ENCODE measurements at regions not wholly inside any gene's neighbourhood (a gene's known extent, or its start where the extent isn't known, plus 50 kb on each side); places are given as distances from the start of the nearest gene placed in this dataset.
"Not testable (repeated sequence)": the region's sequence is repeated elsewhere in the genome, so short reads cannot be mapped to it uniquely, and the experiment has no call there.

DNA sequence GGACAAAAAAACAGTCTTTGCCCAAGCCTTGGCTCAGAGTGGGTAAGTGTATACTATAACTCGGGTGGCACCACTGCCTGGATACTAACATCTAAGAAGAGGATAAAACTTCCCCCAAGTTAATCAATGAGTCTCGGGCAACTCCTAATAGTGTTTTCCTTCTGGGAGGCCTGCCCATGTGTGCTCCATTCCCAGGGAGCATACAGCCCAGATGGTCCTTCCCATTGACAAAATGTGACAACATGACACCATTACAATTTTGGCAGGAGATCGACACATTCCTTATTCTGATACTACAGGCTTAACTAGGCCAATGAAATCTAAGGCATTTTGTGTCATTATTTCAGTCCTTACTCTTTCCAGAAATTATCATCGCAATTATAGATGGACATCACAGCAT lies 52.7 kb upstream of the CRIM1 start:
- no peak for DNase-seq
- intact Hi-C loops (cut with DNase I): no loop called here

DNA sequence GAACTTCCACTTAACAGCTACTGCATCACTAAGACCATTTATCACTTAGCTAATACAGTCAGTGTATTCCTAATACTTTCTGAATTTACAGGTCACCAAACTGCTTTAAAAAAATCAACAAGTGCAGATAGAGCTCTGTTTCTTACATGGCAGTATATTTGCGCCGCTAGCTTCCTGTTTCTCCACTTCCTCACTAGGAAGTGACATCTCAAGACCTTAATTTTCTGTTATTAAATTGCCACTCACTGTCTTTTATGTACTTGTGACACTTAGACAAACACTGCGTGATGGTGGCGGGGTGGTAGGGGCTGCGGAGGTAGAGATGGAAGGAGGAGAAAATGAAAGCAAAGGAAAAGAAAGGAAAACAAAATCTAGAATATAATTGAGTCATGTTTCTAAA lies 53.7 kb upstream of the CRIM1 start:
- DNase-seq: no peak
- intact Hi-C loops (cut with DNase I): no loop called here

DNA sequence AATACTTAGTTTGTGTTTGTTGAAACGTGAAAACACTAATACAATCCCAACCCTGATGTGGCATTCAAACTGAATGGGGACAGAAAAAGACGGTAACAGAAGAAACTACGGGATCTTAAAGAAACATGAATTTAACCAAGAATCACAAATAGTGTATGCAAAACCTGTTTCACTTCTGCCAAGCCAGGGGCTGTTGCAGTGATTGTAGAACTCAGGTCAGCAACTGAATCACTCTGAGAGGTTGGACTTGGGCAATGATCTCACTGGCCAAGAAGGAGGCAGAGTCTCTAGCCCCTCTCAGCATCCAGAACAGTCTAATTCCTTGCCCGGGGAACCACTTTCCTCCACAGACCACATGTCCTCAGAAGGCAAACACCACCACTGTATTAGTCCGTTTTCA lies 54.9 kb upstream of the CRIM1 start:
- intact Hi-C loops (cut with DNase I): no loop called here
- no peak for DNase-seq

DNA sequence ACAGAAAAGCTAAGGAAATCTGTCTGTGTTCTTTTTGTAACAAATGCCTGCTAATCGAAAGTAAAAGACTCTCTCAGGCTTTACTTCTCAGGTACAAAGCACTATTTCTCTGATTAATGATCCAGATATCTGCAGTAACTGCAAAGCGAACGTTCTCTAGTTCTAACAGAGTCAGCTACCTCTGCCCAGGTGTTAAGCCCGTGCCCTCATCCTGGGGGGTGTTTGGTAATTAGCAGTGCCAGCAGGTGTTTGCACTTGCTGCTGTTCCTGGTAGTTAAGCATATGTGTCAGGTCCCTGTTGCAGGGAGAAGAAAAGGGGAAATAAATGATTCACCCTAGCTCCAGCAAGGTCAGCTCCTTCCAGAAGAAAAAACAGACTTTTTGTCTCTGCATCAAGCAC lies 58.8 kb upstream of the CRIM1 start:
- intact Hi-C loops (cut with DNase I): no loop called here
- no peak for DNase-seq

DNA sequence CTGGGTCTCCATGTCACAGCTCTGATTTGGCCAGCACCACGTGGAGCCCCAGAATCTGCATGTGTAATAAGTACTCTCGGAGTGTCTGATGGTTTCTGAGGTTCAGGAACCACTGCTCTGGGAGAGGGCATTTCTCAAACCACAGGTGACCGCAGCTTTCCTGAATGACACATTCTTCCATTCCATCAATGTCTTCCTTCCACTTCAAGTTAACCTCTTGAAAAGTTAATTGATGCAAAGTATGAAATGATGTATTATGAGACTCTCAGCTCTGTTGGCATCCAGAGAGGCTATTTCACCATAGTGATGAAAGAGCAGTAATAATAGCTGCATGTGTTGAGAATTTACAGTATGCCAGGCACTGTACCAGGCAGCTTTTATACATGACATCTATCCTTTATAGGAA lies 61.3 kb upstream of the CRIM1 start:
- intact Hi-C loops (cut with DNase I): no loop called here
- no peak for DNase-seq

DNA sequence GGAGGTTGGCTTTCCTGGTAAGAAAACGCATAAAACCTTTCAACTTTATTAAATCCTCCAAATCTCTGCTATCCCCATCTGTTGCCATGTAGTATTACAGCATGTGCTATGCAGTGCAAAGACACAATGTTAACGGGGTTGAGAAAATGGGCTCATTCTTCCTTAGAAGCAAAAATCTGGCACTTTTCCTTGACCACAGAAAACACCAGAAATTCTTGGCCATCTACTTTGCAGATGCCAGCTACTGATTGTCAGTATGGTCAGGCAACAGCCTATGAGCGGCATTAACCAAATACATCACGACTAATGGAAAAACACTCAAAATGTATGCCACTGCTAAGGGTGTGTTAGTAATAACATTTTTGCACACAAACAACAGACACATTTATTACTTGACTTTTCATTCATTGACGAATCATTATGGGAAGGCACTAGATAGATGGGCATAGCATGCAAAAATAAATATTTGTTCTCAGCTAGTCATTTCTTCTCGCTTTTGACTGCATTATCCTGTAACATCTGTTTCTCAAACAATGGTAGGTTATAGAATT lies 65.2 kb upstream of the CRIM1 start:
- intact Hi-C loops (cut with DNase I): no loop called here
- DNase-seq: no peak

DNA sequence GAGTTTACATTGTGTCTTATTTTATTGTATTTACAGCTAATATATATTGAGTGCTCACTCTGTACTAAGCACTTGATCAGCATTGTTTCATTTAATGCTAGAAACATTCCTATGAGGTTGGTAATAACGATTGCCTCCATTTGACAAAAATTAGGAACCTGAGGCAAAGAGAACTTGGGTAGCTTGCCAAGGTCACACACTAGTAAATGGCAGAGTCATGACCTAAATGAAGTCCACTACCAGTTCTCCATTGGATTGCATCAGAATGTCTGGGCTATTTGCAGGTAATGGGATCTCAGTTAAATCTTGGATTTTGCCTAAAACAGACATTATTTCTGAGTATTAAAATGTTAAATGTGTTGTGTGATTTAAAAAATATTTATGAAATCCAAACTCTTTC lies 65.8 kb upstream of the CRIM1 start:
- intact Hi-C loops (cut with DNase I): no loop called here

DNA sequence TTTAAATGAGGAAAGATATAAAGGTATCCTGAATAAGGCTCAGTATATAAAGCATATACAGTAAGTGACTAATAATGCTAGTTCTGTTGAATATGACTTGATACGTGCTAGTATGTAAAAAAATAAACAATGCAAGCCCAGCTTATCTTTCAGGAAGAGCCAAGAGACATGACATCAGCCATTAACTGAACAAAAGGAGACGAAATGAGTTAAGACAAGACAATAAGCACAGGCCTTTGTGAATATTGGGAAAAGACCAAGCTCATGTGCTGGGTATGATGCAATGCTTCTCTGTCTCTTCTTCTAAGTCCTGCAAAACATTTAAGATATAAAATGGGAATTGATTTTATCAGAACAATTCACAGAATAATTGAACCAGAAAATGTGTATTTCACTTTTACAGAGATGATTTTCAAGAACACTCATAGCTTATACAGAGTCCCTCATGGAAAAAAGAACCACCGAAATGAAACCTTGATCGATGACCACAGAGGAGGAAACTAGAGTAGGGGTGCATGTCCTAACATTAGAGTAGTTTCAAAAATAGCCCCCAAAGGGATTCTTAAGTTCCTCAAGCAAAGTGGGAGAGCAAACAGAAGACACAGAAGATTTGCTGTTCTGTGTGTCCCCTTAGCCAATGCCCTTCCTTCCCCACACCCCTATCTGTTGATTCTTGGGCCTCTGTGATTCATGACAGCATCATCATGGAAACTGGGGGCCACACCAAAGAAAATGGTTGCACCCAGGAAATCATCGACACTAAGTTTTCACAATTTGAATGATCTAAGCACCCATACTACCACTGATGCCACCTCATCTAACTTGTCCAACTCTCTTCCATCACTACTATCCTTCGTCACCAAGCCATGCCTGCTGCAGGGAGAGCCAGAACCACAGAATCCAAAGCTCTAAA lies 68.0 kb upstream of the CRIM1 start:
- no peak for DNase-seq
- intact Hi-C loops (cut with DNase I): no loop called here

More for the DNA sequence above, 65.8 kb upstream of the CRIM1 start:
- no peak for DNase-seq

DNA sequence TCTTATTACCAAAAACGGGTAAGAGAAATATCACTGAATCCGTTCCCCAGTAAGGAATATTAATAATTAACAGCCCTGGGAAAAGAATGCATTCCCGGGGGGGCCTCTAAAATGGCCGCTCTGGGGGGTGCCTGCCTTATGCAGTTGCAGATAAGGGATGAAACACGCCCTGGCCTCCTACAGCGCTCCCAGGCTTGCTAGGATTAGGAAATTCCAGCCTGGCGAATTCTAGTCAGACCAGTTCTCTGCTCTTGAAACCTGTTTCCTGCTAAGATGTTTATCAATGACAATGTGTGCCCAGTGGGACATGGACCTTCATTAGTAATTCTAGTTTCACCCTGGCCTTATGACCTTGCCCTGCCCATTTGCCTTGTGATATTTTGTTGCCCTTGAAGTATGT lies 76.1 kb upstream of the CRIM1 start:
- intact Hi-C loops (cut with DNase I); DNase-seq: not testable (repeated sequence)

DNA sequence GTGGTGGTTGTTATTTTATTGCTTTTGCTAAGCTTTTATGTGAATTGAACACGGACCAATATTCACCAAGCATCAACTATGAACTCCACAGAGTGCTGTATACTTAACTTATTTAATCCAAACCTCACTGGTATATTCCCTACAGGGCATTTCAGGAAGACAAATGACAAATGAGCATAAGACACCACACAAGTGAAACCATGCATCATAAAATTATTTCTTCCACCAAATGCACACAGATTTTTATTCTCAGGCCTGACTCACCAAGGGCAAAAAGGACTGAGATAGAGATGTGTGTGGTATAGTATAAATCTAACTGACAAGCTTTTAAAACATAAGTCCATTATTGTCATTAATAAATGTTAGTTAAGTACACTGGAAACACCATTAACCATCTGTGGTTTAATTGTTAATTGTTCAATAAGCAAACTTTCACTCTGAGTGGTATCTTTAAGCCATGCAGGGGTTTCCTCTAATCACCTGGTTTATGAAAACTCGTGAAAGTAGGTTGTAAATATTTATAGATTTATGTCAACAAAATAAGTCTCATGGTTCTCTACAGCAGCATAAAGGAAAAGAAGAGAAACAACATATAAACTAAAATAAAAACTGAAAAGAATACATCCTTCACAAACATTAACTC lies 77.6 kb upstream of the CRIM1 start:
- intact Hi-C loops (cut with DNase I): no loop called here
- DNase-seq: no peak

DNA sequence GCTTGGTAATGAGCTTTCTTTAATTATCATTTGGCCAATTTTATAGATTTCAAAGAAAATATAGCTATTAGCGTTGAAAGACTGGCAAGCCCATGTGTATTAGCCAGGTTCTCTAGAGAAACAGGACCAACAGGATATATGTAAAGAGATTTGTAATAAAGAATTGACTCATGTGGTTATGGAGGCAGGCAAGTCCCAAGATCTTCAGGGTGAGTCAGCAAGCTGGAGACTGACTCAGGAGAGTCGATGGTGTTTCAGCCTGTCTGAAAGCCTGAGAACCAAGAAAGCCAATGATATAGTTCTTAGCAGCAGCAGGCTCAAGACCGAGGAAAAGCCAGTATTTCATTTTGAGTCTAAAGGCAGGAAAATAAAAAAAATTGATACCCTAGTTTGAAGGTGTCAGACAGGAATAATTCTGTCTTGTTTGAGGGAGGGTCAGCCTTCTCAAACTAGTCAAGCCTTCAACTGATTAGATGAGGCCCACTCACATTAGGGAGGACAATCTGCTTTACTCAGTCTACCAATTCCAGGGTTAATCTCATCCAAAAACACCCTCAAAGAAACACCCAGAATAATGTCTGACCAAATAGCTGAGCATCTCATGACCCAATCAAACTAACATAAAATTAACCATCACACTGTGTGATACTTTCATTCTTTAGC lies 78.3 kb upstream of the CRIM1 start:
- DNase-seq: no peak
- intact Hi-C loops (cut with DNase I): no loop called here

DNA sequence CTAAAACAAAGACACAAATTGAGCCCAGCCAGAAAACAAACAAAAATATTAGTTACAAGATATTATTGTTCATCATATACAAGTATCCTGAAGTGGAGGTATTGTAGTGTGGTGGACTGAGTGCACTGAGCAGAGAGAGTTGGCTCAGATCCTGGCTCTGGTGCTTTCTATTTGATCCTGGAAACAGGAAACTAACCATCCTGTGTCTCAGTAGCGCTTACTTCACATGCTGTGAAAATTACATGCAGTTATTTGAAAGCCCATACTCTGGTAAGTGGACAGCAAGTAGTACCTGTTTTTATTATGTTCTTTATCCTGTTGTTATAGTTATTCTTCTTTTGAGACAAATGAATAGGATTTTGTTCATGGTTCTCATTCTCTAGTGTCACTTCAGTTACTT lies 84.3 kb upstream of the CRIM1 start:
- DNase-seq: no peak
- intact Hi-C loops (cut with DNase I): no loop called here

DNA sequence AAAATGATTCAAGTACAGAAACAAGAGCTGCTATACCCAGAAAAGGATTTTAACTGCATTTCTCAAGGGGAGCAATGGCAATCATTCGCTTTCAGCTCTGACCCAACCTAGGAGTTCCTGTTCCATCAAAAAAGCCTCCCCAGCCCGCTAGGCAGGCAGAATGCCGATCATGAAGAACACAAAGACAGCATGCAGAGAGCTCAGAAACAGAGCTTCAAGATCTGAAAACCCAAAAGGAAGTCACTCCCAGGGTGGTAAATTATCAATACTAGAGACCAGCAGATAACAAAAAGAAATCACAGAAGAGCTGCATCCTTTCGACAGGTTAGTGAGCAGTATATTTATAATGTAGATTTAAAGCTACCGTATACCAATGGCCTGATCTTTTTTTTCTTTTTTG lies 84.8 kb upstream of the CRIM1 start:
- intact Hi-C loops (cut with DNase I): no loop called here
- DNase-seq: no peak

DNA sequence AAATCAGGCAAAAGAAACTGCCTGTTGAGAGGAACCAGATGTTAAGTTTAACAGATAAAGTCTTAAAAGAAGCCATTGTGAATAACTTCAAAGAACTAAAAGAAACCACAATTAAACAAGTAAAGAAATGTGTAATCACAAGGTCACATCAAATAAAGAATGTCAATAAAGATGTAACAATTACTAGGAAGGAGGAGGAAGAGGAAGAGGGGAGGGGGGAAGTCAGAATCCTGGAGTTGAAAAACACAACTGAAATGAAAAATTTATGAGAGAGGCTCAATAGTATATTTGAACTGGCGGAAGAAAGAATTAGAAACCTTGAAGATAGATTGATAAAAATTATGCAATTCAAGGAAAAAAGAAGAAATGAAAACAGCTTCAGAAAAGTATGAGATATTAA lies 88.4 kb upstream of the CRIM1 start:
- DNase-seq: no peak
- intact Hi-C loops (cut with DNase I): no loop called here

DNA sequence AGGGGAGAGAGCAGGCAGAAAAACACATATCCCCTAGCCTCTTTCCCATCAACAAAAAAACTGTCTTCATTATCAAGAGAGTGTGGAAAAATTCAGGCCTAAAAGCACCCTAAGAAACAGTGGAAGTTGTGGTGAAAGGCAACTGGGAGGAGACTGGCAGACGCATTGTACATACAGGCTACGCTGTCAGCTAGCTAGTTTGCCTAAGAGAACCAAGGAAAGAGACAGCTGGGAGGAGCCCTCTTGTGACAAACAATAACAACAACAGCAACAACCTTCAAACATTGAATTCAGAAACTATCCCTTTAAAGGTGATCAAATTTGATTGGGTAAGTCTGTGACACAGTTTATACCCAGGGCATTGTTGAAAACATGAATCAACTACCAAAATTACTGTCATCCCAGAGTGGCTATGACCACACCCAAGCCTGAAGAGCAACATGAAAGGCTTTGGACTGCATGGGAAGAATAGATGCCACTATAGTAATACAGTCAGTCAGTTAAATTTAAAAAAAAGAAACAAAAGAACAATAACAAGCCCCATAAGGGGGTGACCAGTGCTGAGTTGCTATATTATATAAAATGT lies 88.9 kb upstream of the CRIM1 start:
- DNase-seq: no peak
- intact Hi-C loops (cut with DNase I): no loop called here

DNA sequence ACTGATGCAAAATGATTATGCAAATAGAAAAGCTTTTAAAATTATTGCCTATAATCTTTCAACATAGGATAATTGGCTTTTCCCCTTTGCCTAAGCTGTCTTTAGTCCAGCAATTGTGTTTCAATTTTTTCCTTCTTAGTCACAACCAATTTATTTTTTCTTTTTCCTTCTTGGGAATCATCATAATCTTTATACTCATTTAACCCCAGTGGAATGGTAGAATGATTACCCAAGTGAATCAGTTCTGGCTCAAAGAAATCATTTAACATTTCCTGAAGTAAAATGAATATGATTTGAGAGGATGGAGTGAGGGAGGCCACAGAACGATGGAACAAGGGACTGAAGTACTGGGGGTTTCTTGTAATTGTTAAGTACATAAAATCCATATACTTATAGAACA lies 93.0 kb upstream of the CRIM1 start:
- no peak for DNase-seq
- intact Hi-C loops (cut with DNase I): no loop called here

DNA sequence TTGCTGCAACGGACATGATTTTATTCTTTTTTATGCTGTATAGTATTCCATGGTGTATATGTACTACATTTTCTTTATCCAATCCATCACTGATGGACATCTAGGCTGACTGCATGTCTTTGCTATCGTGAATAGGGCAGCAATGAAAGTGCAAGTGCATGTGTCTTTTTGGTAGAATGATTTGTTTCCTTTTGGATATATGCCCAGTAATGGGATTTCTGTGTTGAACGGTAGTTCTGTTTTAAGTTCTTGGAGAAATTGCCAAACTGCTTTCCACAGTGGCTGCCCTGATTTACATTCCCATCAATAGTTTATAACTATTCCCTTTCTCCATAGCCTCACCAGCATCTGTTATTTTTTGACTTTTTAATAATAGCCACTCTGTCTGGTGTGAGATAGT lies 99.7 kb upstream of the CRIM1 start:
- intact Hi-C loops (cut with DNase I): no loop called here
- no peak for DNase-seq

DNA sequence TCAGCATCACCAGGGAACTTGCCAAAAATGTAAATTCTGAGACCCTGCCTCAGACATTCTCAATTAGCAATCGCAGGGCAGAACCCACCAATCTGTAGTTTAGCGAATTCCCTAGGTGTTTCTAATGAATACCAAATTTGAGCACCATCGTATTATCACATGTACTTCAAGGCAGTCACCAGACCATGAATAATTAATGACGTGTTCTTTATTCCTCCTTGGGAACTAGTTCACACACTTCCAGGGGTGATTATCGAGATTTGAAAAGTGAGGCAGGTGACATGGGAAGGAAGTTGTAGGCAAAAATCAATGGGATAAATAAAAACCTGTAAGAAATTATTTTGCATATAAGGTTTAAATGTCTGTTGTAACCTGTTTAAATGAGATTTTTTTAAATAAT lies 102.5 kb upstream of the CRIM1 start:
- no peak for DNase-seq
- intact Hi-C loops (cut with DNase I): no loop called here

DNA sequence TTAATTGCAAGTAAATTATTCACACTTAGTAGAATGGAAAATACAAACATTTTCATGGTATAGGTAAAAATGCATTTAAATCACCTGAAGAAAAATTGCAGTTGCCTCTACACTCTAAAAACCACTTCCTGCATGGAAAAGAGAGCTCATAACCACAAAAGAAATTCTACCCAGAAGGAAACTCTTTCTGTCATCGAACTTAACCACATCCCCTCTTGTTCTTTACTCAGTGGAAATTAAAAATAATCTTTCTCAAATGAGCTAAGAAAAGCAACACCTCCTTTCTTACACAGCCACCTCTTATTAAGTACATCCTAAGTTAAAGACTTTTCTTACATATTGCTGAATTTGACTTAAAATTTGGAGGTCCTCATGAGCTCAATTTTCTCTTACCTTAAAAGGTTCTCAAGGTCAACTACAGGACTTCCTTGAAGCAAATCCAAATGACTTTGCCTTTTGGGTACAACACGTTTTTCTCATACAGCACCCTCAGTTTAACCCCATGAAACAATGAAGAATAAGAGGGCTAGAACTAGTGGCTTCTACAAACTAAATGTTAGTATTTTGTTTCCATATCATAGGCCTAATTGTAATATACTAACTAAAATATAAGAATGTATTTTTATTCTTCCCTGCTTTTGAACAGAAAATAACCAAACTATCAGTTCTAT lies 109.1 kb upstream of the CRIM1 start:
- intact Hi-C loops (cut with DNase I): no loop called here

DNA sequence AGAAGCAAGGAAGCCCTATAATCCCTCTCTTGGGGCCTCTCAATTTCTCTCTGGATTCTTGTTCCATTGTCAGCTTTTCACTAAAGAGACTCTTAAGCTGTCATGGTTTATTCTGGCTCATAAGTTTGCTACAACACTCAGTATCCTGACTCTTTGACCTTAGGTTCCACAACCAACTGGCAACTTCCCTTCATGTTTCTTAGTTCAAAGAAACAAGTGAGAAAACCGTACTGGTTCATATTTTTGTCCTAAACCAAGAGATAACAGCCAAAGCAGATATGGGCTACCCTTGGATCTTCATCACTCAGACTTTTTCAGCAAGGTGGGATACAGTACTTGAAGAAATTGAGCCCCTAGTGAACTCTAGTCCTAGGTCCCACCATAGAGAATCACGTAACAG lies 109.9 kb upstream of the CRIM1 start:
- intact Hi-C loops (cut with DNase I): no loop called here
- DNase-seq: no peak

More for the DNA sequence above, 109.1 kb upstream of the CRIM1 start:
- no peak for DNase-seq

DNA sequence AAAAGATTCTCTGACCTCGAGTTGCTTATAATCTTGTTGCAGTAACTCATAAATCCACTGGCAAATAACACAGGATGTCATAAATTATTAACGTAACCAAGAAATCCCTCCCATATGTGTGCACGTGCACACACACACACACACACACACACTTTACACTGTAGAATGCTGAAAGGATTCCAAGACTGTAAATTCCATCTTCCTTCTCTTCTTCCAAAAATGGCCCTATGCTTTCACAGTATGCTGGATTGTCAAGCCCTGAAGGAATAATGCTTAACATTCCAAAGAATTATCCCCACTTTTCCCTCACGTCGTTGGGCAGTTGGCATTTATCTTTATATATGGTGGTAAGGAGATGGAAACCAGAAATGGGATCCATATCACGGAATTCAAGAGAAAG lies 117.5 kb upstream of the CRIM1 start:
- DNase-seq: no peak
- intact Hi-C loops (cut with DNase I): no loop called here
